Naive thymus-derived CD4-positive, alpha-beta T cell (primary cell): ENCODE measurements at regions not wholly inside any gene's neighbourhood (a gene's known extent, or its start where the extent isn't known, plus 50 kb on each side); places are given as distances from the start of the nearest gene placed in this dataset.
"Not testable (repeated sequence)": the region's sequence is repeated elsewhere in the genome, so short reads cannot be mapped to it uniquely, and the experiment has no call there.

Experiments
- ATAC-seq: fragments of 150-1000 bp; cut with Tn5 transposase; 2 replicates; pipeline ENCODE4 v1.10.0; 2021; ENCODE audit warnings: mild to moderate bottlenecking, moderate library complexity
- CTCF ChIA-PET: fragments of 350-600 bp; sonication (Branson Sonifier 250); formaldehyde crosslinking; loops from one replicate; lab custom pipeline; 2021; ENCODE audit warnings: antibody characterized with exemption; lab: Charles Lee
- POLR2A ChIA-PET: fragments of 350-600 bp; sonication (Branson Sonifier 250); formaldehyde crosslinking; loops from one replicate; lab custom pipeline; 2021; ENCODE audit warnings: antibody characterized with exemption, inconsistent platforms; lab: Charles Lee
- DNase-seq, 9 donors: peaks; one replicate each; pipeline versions ENCODE4 v3.0.0 to v3.0.0-alpha.2; 2020 to 2022; ENCODE audit warnings: mixed read lengths in 1 of 9
- H3K27ac ChIP-seq: one replicate; pipeline ENCODE4 v1.7.0; 2013; ENCODE audit warnings: mild to moderate bottlenecking, low read depth, low read length, moderate library complexity
- H3K27me3 ChIP-seq, 2 donors: one replicate each; pipeline ENCODE4 v1.7.0; 2013; ENCODE audit warnings: low read length in 2 of 2, mild to moderate bottlenecking in 2 of 2, moderate library complexity in 2 of 2; ENCODE audit not compliant: control insufficient read depth in 2 of 2, insufficient read depth in 2 of 2
- H3K36me3 ChIP-seq, 3 experiments: 1 replicate in 2 of 3; 2 replicates in 1 of 3; pipeline ENCODE4 v1.7.0; 2013; ENCODE audit warnings: low read length in 3 of 3, mild to moderate bottlenecking in 3 of 3, moderate library complexity in 1 of 3; ENCODE audit not compliant: insufficient read depth in 3 of 3, control insufficient read depth in 2 of 3
- H3K4me1 ChIP-seq, 2 donors: one replicate each; pipeline ENCODE4 v1.7.0; 2013; ENCODE audit warnings: low read length in 2 of 2, mild to moderate bottlenecking in 2 of 2, moderate library complexity in 1 of 2; ENCODE audit not compliant: control insufficient read depth in 2 of 2, insufficient read depth in 2 of 2
- H3K4me3 ChIP-seq: 2 replicates; pipeline ENCODE4 v1.7.0; 2013; ENCODE audit warnings: mild to moderate bottlenecking, low read length
- H3K9me3 ChIP-seq, 3 experiments: 1 replicate in 2 of 3; 2 replicates in 1 of 3; pipeline ENCODE4 v1.7.0; 2013; ENCODE audit warnings: low read length in 3 of 3; ENCODE audit not compliant: control insufficient read depth in 2 of 3
- H3K27ac Mint-ChIP-seq, 9 donors: one replicate each; pipeline ENCODE4 v1.8.0; 2020 to 2022; ENCODE audit warnings: mixed read lengths in 9 of 9, mild to moderate bottlenecking in 8 of 9, moderate library complexity in 5 of 9, inconsistent platforms in 2 of 9
- H3K27me3 Mint-ChIP-seq, 5 donors: one replicate each; pipeline ENCODE4 v1.8.0; 2021 to 2022; ENCODE audit warnings: mixed read lengths in 5 of 5, mild to moderate bottlenecking in 1 of 5
- H3K36me3 Mint-ChIP-seq, 5 donors: one replicate each; pipeline ENCODE4 v1.8.0; 2020 to 2022; ENCODE audit warnings: mixed read lengths in 5 of 5, mild to moderate bottlenecking in 3 of 5, inconsistent platforms in 1 of 5
- H3K4me1 Mint-ChIP-seq, 7 donors: one replicate each; pipeline ENCODE4 v1.8.0; 2020 to 2022; ENCODE audit warnings: mixed read lengths in 7 of 7, mild to moderate bottlenecking in 3 of 7, inconsistent platforms in 1 of 7
- H3K4me3 Mint-ChIP-seq, 10 donors: one replicate each; pipeline ENCODE4 v1.8.0; 2020 to 2022; ENCODE audit warnings: mild to moderate bottlenecking in 10 of 10, mixed read lengths in 10 of 10, moderate library complexity in 6 of 10, inconsistent platforms in 2 of 10
- H3K9me3 Mint-ChIP-seq, 11 donors: one replicate each; pipeline ENCODE4 v1.8.0; 2020 to 2022; ENCODE audit warnings: mixed read lengths in 11 of 11, mild to moderate bottlenecking in 4 of 11, inconsistent platforms in 1 of 11, moderate library complexity in 1 of 11
- intact Hi-C, 2 donors: fragments of 100-400 bp; cut with micrococcal nuclease; formaldehyde crosslinking; loops; one replicate each; pipeline ENCODE4 v1.15.1; 2023

DNA sequence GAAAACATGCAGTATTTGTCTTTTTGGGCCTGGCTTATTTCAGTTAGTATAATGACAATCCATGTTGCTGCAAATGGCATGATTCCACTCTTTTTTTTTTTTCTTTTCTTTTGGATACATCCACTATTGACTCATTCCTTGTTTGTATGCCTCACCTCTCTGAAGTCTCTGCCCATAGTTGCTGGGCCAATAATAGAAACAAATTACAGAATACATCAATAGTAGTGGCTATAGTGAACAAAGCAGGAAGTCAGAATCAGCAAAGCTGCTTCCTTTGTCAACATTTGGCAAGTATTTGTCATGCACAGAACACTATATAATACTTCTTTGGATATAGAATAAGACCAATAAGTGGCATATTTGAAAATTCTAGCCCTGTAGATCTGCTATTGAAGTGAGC, 609.7 kb downstream of the STK39 start:
- Mint-ChIP-seq H3K27me3 (peaks cover 0 to 14% (median 0%) of the 10 kb centered on the region in 5 donors), H3K4me3 (no peak overlapping the region), H3K9me3 (peaks cover 0 to 20% (median 4%) of the 10 kb centered on the region in 11 donors), H3K4me1 (no peaks in the 10 kb centered on the region), H3K36me3 (peaks cover 0 to 5% (median 0%) of the 10 kb centered on the region in 5 donors), H3K27ac (no peak overlapping the region)
- H3K9me3 ChIP-seq: no peaks in the 10 kb centered on the region
- no peaks in the 10 kb centered on the region for H3K4me1 ChIP-seq
- no peak for ATAC-seq
- ChIA-PET CTCF (no interaction called here), POLR2A (no interaction called here)
- H3K4me3 ChIP-seq: no peak overlapping the region
- H3K27ac ChIP-seq: no peak overlapping the region
- no peak for DNase-seq
- no peaks in the 10 kb centered on the region for H3K27me3 ChIP-seq
- H3K36me3 ChIP-seq: no peaks in the 10 kb centered on the region
- intact Hi-C loops: no loop called here

DNA sequence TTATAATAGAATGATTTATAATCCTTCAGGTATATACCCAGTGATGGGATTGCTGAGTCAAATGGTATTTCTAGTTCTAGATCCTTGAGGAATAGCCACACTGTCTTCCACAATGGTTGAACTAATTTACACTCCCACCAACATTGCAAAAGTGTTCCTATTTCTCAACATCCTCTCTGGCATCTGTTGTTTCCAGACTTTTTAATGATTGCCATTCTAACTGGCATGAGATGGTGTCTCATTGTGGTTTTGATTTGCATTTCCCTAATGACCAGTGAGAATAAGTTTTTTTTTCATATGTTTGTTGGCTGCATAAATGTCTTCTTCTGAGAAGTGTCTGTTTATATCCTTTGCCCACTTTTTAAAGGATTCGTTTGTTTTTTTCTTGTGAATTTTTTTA, 615.1 kb downstream of the STK39 start:
- H3K4me3 ChIP-seq, H3K4me3 Mint-ChIP-seq, CTCF ChIA-PET, DNase-seq, H3K27ac Mint-ChIP-seq, H3K27me3 ChIP-seq, H3K36me3 Mint-ChIP-seq, POLR2A ChIA-PET, H3K4me1 Mint-ChIP-seq, H3K9me3 ChIP-seq, H3K36me3 ChIP-seq, H3K27ac ChIP-seq, intact Hi-C loops, ATAC-seq, H3K4me1 ChIP-seq: not testable (repeated sequence)
- peaks cover 0 to 14% (median 0%) of the 10 kb centered on the region in 5 donors for H3K27me3 Mint-ChIP-seq
- H3K9me3 Mint-ChIP-seq: peaks cover 0 to 10% (median 5%) of the 10 kb centered on the region in 11 donors

DNA sequence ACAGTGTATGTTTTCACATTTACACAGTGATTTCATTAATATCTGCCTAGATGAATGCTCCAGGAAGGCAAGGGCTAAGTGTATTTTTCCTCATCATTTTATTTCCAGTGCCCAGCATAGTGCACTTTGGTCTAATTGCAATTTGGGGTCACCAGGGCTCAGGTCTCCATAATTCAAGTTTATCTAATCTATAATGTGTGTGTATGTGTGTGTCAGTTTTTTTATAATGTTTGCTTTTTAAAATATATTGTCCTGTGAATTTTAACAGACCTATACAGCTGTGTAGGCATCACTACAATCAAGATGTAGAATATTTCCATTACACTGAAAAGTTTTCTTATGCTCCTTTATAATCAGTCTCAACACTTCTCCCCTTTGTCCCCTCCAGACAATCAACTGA, 620.4 kb downstream of the STK39 start:
- ChIA-PET POLR2A (no interaction called here), CTCF (no interaction called here)
- Histone ChIP-seq H3K4me3 (no peak overlapping the region), H3K27ac (no peak overlapping the region), H3K9me3 (no peaks in the 10 kb centered on the region), H3K27me3 (no peaks in the 10 kb centered on the region), H3K4me1 (no peaks in the 10 kb centered on the region), H3K36me3 (no peaks in the 10 kb centered on the region)
- Mint-ChIP-seq H3K4me3 (no peak overlapping the region), H3K27ac (no peak overlapping the region), H3K4me1 (no peaks in the 10 kb centered on the region), H3K36me3 (no peaks in the 10 kb centered on the region), H3K9me3 (peaks cover 0 to 4% (median 0%) of the 10 kb centered on the region in 11 donors), H3K27me3 (no peaks in the 10 kb centered on the region)
- no peak for ATAC-seq
- no peak for DNase-seq
- intact Hi-C loops: no loop called here

DNA sequence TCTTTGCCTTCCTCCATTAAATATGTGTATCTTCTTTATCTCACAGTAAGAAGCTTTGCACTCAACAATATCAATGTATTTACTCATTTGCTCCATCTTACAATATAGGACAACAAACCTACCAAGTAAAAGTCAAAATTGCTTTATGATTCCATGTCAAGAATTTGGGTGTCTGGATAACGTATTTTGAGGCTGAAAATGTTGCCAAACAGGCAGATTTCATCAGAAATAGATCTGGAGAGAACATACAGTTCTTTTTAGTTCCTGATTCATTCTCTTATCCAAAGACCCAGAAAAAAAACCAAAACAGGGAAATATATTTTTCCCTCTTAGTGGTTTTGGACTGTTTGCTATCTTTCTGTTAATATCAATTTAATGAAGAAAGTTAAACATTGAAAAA, 621.1 kb downstream of the STK39 start:
- Histone ChIP-seq H3K9me3 (no peaks in the 10 kb centered on the region), H3K27me3 (no peaks in the 10 kb centered on the region), H3K27ac (no peak overlapping the region), H3K4me1 (no peaks in the 10 kb centered on the region), H3K36me3 (no peaks in the 10 kb centered on the region), H3K4me3 (no peak overlapping the region)
- Mint-ChIP-seq H3K36me3 (no peaks in the 10 kb centered on the region), H3K27me3 (no peaks in the 10 kb centered on the region), H3K4me1 (no peaks in the 10 kb centered on the region), H3K4me3 (no peak overlapping the region), H3K9me3 (peaks cover 0 to 6% (median 0%) of the 10 kb centered on the region in 11 donors), H3K27ac (no peak overlapping the region)
- DNase-seq (no peak), ATAC-seq (no peak)
- CTCF ChIA-PET: no interaction called here
- POLR2A ChIA-PET: no interaction called here
- intact Hi-C loops: no loop called here

DNA sequence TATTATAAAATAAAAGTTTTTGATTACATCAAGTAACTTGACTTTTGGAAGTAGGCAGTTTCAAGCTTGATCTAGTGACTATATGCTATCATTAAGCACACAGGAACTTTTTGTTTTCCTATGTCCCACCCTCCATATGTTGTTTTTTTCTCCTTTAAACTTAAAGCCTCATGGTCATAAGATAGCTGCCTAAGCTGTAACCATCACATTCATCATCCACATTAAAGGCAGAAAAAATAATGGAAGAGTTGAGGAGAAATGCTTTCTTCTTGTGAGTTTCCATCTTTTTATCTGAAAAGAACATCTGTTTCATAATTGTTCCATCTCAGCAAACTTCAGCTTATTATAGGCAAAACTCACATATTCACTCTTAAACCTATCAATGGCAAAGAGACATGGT, 630.4 kb downstream of the STK39 start:
- Mint-ChIP-seq H3K27me3 (no peaks in the 10 kb centered on the region), H3K27ac (no peak overlapping the region), H3K4me3 (no peak overlapping the region), H3K4me1 (no peaks in the 10 kb centered on the region), H3K36me3 (no peaks in the 10 kb centered on the region), H3K9me3 (peaks cover 0 to 5% (median 3%) of the 10 kb centered on the region in 11 donors)
- H3K9me3 ChIP-seq: no peaks in the 10 kb centered on the region
- no peaks in the 10 kb centered on the region for H3K4me1 ChIP-seq
- intact Hi-C loops: no loop called here
- no peaks in the 10 kb centered on the region for H3K36me3 ChIP-seq
- ChIA-PET CTCF (no interaction called here), POLR2A (no interaction called here)
- no peak overlapping the region for H3K4me3 ChIP-seq
- no peak overlapping the region for H3K27ac ChIP-seq
- ATAC-seq (no peak), DNase-seq (no peak)
- H3K27me3 ChIP-seq: no peaks in the 10 kb centered on the region

DNA sequence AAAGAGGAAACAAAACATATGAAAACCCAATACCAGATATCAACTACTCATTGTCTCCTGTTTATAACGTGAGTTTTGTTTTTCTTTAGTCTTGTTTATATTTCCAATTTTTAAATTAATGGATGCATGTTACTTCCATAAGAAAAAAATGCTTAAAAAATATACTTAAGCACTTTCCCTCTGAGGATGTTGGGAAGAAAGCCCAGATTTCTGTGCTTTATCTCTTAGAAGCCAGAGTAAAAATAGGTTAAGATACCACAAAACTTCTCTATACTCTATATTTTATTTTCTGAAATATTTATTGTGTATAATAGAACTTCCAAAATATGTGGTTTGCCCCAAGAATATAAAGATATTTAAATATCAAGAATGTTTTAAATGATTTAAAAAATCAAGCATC, 633.9 kb downstream of the STK39 start:
- H3K4me3 Mint-ChIP-seq: no peak overlapping the region
- CTCF ChIA-PET: no interaction called here

GRCh38 chr2:167608487-167608886, 638.9 kb downstream of the STK39 start:
- Mint-ChIP-seq H3K4me3 (no peak overlapping the region), H3K4me1 (no peaks in the 10 kb centered on the region), H3K27ac (no peak overlapping the region), H3K27me3 (peaks cover 0 to 7% (median 0%) of the 10 kb centered on the region in 5 donors), H3K36me3 (no peaks in the 10 kb centered on the region), H3K9me3 (peaks cover 0 to 8% (median 0%) of the 10 kb centered on the region in 11 donors)
- Histone ChIP-seq H3K36me3 (no peaks in the 10 kb centered on the region), H3K9me3 (no peaks in the 10 kb centered on the region), H3K4me3 (no peak overlapping the region), H3K4me1 (no peaks in the 10 kb centered on the region), H3K27me3 (no peaks in the 10 kb centered on the region), H3K27ac (no peak overlapping the region)
- CTCF ChIA-PET: no interaction called here
- POLR2A ChIA-PET: no interaction called here
- no peak for DNase-seq
- intact Hi-C loops: no loop called here
- ATAC-seq: no peak

More for the DNA sequence above, 633.9 kb downstream of the STK39 start:
- H3K9me3 ChIP-seq: no peaks in the 10 kb centered on the region
- H3K36me3 ChIP-seq: no peaks in the 10 kb centered on the region
- intact Hi-C loops: no loop called here
- Mint-ChIP-seq H3K4me1 (no peaks in the 10 kb centered on the region), H3K36me3 (no peaks in the 10 kb centered on the region), H3K27me3 (peaks cover 0 to 5% (median 0%) of the 10 kb centered on the region in 5 donors), H3K9me3 (peaks cover 0 to 11% (median 0%) of the 10 kb centered on the region in 11 donors), H3K27ac (no peak overlapping the region)
- ATAC-seq: no peak
- no peaks in the 10 kb centered on the region for H3K4me1 ChIP-seq
- no peak for DNase-seq
- POLR2A ChIA-PET: no interaction called here
- H3K27ac ChIP-seq: no peak overlapping the region
- no peaks in the 10 kb centered on the region for H3K27me3 ChIP-seq
- H3K4me3 ChIP-seq: no peak overlapping the region
